Activated naive CD4-positive, alpha-beta T cell (primary cell): ENCODE measurements at regions not wholly inside any gene's neighbourhood (a gene's known extent, or its start where the extent isn't known, plus 50 kb on each side); places are given as distances from the start of the nearest gene placed in this dataset.

Source experiments
- DNase-seq, 4 experiments: peaks; one replicate each; lab custom pipeline; 2025; lab: John Stamatoyannopoulos, UW

DNA sequence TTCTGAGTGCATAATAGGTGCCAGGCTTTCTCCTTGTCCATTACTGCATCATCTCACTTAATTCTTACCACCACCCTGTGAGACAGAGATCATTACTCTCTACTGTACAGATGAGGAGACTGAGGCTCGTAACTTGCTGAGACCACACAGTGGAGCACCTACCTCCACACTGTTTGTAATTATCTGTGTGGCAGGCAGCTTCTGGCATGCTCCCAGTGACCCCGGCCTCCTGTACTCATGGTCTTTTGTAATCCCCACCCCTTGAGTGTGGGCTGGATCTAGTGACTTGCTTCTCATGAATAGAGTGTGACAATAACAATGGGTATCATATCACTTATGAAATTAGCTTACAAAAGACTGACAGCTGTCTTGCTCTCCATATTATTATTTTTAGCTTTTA, 407.3 kb downstream of the MATN1 start:
- DNase-seq: no peak

DNA sequence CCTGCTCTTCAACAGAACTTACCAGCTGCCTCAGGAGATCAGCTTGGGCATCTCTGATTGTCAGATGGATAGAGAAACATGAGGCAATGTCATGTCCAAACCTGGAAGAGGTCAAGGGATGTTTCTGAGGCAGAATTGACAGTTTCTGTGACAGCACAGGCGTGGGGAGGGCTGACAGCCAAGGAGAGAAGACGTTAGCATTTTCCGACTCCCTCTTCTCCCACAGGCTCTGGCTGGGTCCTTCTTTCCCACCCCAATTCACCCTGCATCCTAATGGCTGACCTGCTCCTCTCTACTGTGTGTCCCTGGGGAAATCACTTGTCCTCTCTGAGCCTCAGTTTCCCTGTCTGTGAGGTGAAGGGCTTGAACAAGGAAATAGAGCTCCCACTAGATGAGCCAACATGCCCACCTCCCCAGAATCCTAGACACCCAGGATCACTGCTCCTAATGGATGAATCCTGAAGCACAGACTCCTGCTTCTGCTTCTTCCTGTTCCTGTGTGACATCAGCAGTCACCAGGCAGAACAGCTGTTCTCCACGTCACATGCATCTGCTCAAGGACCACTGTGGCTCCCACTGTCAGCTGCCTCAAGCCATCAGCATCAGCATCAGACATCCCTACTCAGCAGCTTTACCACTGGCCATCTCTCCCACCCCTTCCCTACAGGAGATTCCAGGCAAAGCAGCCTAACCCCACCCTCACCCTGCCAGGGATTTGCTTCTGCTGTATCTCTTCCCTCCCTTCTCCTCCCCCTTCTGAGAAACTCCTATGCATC, 408.0 kb downstream of the MATN1 start:
- no peak for DNase-seq

DNA sequence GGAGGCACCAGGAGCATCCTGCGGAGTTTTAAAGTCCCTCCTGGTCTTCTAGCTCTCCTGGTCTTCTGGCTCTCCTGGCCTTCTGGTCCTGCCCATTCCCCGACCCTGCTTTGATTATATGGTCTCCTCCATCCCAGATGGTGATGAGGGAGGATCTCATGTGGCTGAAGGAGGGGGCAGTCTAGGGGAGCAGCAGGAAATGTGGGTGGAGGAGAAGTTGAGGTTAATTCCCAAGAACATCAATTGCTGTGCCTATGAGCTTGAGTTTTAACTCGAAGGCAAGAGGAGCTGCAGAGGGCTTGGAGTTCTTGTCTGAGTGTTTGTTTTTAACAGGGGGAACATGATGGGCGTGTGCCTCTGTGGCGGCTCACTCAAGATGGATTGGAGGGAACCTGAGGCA, 408.8 kb downstream of the MATN1 start:
- DNase-seq: no peak

DNA sequence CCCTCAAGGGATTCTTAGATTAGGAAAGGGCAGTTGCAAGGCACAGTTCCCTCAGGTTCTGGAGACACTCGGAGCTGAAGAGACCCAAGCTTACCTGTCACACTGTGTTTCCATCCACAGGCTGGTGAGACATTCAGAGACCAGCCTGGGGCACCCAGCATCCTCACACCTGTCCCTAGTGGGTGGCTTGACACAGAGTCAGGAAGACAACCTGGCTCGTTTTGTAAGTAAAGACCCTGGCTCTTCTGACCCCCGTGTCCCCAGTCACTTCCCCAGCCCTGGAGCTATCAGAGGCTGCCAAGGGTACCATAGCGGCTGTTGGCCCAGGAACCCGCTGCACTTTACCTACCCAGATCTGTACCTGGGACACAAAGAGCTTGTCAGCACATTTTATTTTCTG, 409.8 kb downstream of the MATN1 start:
- DNase-seq: no peak

DNA sequence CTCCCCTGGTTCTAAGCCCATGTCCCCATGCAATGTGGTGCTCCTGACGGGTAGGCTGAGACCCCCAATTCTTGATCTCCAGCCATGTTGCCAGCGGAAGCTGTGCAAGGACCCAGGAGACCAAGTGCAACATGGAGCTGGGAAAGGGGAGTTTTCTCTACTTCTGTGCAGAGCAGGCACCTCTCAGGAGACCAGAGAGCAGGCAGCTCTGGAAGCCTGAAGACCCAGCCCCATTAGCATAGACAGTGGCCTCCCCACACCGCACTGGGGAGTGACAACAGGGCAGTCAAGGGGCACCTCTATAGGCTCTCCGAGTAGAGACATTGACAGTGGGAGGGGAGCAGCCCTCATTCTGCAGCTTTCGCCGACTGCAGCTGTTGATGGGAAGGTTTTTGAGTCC, 410.2 kb downstream of the MATN1 start:
- no peak for DNase-seq

DNA sequence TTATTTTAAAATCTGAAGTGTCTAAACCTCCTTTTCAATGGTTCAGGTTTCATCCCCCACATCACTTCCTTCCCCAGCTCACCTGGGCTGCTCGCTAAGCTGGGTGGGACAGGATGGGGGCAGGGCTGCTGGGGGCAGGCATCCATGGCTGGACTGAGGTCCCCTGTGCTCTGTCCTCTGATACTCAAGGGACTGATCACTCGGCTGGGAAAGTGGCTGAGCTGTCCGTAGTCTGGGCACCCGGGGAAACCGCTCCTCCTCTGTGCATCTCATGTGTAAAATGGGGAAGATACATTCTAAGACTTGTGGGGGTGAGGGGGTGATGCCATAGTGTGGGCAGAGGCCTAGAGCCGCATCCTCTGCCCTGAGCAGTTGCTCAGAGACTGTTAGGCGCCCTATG, 411.2 kb downstream of the MATN1 start:
- no peak for DNase-seq

DNA sequence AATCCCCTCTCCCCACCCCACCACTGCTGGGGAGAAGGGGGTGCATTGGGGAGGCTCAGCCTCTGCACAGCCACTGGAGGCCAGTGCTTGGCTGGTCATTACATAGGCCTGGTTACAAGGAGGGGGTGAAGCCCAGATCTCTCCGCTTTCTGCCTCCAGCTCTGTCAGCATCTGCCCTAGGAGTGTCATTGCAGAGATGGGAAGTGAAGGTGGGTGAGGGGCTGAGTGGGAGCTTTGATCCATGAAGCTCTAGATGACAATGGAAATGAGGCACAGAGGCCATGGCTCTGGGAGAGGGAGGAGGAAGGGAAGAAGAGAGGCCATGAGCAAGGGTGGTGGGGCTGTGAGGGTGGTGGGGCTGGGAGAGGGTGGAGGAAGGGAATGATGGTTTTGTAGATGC, 411.6 kb downstream of the MATN1 start:
- no peak for DNase-seq

DNA sequence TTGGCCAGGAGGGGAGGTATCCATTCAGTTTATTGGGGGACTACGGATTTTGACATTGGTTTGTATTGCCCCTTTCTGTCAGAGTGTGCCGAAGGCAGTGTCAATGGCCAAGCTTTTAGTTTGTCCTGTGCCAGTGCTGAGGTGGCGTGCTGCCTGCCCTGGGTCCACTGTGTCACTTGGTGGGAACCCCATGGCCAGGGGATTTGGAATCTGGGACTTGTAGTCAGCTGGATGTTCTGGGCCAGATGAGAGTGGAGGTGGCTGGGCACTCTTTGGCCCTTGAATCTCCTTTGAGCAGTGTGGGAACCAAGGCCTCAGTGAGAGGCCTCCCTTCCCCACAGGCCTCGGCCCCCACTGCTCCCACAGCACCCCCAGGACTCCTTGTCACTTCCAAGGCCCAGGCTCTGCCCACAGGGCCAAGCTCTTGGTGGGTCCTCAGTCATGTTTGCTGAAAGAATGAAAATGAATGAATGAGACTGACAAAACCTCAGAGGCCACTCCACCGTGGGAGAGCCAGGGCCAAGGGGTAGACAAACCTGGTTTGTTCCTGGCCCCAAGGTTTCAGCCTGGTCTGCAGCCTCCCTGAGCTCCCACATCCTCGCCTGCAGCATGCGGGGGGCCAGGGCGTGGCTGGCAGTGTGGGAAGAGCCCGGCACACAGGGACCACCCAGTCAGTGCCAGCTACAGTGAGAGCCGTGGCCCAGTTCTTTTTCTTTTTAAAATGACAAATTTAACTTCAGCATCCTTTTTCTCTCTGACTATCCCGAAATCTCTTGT, 412.2 kb downstream of the MATN1 start:
- no peak for DNase-seq

DNA sequence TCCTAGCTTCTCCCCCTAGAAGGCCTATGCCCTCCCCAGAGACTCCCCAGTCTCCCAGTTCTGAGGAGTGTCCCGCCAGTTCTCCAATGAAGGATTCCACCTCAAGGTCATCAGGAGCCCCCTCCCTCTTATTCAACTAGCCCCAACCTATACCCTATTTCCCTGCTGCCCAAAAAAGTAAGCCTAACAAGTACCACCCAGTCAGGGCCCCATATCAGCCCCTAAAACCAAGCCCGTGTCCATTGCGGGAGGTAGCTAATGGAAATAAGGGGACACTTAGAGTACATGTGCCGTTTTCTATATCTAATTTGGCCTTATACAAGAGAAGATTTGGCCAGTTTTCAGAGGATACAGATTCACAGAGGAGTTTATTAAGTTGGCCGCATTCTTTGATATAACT, 416.2 kb downstream of the MATN1 start:
- DNase-seq: no peak

DNA sequence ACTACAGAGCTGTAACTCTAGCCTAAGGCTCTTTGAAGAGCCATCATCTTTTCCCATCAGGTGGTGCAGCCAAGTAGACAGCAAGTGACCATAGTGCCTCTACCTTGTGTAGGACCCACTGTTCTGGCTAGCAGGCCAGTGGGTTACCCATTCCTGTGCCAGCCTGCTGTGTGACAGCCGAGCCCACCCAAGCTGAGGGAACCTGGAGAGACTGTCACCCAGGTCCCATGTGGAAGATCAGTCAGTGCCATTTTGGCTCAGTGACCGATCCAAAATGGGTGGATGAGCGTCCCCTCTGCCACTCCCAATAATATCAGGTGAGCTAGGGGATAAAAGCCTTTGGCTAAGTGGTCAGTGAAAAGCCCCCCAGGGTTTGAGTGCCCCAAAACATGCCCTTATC, 417.9 kb downstream of the MATN1 start:
- no peak for DNase-seq

DNA sequence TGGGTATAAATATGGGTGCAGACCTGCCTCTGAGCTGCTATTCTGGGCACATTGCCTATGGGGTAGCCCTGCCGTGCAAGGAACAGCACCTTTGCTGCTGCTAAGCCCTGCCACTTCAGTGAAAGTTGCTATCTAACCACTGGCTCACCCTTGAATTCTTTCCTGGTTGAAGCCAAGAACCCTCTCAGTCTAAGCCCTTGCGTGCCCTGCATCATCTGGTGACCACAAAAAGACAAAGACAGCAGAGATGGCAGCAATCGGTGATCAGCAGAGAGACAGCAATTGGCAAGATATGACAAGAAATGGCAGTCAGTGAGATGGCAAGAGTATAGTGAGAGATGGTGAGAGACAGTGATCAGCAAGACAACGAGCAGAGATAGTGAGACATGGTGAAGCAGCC, 418.3 kb downstream of the MATN1 start:
- no peak for DNase-seq

DNA sequence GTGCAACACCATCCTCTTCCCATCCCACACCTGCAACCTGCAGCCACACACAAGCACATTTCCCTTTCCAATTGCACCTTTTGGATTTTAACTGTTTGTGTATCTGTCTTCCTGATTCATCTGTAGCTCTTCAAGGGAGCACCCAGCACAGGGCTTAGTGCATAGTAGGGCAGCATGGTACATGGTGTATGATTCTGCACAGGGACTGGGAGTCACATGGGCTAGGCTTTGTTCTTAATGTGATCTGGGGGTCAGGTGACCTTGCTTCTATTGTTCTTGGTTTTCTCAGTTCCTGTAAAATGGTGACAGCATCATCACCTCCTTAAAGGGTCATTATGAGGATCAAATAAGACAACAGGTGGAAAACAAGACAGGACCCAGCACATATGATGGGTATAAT, 419.3 kb downstream of the MATN1 start:
- DNase-seq: no peak

DNA sequence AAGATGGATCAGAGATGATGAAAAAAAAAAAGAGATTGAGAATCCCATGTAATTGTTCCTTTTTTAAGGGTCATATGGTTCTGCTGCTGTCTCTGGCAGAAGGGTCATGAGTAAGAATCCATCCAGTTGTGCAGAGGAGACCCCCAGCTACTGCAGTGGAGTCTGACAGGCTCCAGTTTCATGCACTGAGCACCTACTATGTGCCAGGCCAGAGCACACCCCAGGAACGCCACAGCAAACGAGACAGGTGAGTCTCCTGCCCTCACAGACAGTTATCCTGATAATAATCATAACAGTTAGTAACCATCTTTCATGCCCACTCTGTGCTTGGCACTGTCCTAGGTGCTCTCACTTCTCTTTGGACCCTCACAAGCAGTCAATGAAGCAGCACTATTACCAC, 420.0 kb downstream of the MATN1 start:
- DNase-seq: no peak

DNA sequence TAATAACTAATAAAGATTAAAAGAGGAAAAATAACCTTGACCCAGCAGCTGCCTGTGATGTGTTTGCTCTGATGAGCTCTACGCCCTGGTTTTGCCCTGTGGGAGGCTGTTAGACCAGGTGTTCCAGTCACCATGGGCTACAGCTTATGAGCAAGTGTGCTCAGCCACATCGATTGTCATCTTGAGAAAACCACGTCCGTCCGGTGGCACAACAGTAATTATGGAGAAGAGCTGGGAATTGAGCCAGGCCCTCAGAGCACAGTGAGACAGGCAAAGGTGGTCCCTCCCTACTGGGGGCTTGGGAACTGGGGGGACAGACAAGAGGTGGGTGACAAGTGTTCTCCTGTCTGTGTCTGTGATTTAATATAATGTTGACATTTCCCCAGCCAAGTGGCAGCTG, 420.5 kb downstream of the MATN1 start:
- DNase-seq: no peak

DNA sequence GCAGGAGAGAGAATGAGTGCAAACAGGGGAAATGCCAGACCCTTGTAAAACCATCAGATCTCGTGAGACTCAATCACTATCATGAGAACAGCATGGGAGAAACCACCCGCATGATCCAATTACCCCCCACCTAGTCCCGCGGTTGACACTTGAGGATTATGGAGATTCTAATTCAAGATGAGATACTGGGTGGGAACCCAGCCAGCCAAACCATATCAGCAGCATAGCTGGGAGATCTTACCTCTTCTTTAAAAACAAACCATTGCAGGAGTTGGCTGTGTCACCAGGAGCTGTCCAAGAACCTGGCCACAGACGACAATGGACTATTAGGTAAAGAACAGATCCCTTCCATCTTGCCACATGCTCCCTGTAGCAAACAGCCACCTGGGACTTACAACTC, 422.7 kb downstream of the MATN1 start:
- no peak for DNase-seq

DNA sequence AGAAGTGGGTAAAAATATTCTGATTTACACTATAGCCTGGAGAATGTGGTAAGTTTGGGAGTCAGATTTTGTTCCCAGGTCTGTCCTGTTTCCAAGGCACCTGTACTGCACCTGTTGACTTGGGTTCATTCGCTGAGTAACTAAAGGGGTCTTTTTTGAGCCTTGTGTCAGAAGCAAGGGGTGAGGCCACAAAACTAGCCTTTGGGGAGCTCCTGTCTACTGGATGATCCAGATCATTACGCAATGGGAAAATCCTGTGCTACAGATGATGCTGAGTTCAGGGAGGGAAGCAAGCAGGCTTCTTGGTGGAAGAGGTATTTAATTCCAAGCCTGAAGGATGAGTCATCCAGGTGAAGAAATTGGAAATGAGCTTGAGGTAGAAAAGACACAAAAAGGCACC, 424.0 kb downstream of the MATN1 start:
- no peak for DNase-seq

DNA sequence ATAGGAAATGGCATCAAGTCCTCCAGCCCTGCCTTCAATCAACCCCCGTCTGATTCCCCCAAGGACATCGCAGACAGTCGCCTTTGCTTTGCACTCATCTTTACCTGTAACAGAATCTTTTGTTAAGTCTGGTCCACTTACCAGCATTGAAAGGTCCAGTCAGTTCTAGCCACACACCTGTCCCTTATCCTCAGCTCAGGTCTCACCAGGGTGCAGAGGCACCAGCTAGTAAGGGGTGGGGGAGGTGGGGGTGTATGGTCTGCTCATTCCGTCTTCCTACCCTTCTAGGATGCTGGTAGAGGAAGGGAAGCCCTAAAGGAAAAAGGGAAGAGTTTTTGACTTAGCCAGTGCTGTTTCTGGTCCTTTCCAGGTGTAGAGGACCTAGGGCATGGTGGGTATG, 427.7 kb downstream of the MATN1 start:
- no peak for DNase-seq

DNA sequence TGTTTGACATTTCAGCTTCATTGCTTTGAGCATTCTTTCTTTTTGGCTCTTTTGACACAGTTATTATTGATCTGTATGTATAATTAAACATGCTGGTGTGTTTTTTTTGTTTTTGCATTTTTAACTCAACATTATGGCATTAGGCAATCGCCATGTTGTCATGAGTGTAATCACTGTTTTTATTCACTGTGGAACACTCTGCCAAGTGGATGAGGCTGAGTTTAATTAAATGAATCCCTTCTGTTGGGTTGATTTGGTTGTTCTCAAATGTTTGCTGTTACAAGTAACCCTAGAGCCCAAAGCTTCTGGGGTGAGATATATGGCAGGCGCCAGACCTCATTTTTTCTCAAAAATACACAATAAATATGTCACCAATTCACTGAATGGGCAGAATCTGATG, 428.1 kb downstream of the MATN1 start:
- DNase-seq: no peak

DNA sequence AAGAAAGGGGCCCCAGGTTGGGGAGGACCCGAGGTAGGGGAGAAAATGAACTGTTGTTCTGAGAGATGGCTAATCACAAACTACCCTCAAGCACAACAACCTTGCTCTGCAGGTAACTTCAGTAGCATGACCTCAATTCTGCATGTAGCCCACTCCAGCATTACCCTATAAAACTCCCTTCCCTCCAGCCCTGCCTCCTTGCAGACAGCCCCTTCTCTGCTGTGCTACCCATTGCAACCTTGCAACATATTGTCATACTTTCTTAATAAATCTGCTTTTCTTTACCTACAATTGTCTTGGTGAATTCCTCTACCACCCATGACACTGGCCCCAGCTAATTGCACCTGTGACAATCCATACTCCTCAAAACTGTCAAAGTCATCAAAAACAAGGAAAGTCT, 428.9 kb downstream of the MATN1 start:
- DNase-seq: no peak

DNA sequence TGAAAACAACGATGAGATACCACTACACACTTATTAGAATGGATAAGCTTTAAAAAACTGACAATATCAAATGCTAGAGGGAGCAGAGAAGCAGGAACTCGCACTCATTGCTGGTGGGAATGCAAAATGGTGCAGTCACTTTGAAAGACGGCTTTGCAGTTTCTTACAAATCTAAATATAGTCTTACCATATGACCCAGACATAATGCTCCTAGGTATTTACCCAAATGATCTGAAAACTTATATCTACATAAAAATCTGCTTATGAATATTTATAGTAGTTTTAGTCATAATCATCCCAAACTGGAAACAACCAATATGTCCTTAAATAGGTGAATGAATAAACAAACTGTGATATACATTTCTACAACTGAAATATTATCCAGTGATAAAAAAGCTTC, 430.9 kb downstream of the MATN1 start:
- no peak for DNase-seq

DNA sequence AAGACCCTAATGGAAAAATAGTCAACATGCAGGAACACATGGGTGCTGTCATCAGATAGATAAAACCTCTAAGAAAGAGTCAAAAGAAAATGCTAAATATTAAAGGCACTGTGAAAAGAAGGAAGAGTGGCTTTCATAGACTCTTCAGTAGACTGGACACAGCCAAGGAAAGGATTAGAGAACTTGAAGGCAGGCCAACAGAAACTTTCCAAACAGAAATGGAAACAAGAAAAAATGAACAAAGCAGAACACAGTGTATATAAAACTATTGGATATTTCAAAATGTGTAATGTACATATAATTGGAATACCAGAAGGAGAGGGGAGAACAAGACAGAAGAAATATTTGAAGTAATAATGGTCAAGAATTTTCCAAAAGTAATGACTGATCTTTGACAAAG, 431.9 kb downstream of the MATN1 start:
- no peak for DNase-seq

DNA sequence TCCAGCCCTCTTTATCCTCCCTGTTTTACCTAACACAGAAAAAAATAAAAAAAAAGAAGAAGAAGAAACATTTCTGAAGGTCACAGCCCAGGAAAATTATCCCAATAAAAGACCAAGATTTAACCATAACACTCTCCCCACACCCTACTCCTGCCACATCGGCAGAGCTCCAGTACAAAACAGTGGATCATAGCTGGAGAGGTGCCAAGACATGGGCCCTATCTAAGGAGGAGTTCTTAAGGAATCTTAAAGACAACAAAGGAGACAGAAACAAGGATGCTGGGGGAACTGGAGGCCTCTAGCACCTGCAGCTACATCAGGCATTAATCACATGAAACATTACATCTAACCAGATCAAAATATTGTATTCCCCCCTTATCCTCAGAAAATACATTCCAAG, 432.8 kb downstream of the MATN1 start:
- no peak for DNase-seq

DNA sequence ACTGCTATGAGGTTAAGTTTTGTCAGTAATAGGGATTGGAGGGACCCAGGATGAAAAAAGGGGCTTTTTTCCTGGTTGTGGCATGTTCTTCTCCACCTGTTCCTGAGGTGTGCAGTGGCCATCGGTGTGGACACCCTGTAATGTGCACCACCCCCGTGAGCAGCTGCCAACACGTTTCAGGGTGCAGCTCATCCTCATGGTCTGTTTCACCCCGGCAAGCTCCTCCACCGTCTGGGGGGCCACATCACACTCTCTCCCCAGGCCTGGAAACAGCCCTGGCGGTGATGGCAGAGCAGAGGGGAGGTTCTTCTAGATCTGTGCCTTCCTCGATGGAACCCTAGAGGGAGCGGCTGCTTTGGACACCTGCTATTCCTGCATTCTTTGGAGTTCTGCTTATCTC, 435.4 kb downstream of the MATN1 start:
- no peak for DNase-seq
